Epithelial cell of proximal tubule (primary cell): ENCODE measurements at regions not wholly inside any gene's neighbourhood (a gene's known extent, or its start where the extent isn't known, plus 50 kb on each side); places are given as distances from the start of the nearest gene placed in this dataset.
A peak's percentile ranks its signal among the peaks of the same experiment; 100 is the strongest.
"Not testable (repeated sequence)": the region's sequence is repeated elsewhere in the genome, so short reads cannot be mapped to it uniquely, and the experiment has no call there.

Experiments used
- DNase-seq: peaks from one replicate; pipeline ENCODE4 v3.0.0-alpha.2; 2011; ENCODE audit warnings: low read depth
- H3K4me3 ChIP-seq: 2 replicates; pipeline ENCODE4 v1.5.1; 2011; ENCODE audit warnings: low read depth, mild to moderate bottlenecking, low read length
- CTCF ChIP-seq: conservative IDR thresholded peaks from 2 replicates; pipeline ENCODE4 v1.5.1; 2012; ENCODE audit warnings: low read depth, mild to moderate bottlenecking, low read length

DNA sequence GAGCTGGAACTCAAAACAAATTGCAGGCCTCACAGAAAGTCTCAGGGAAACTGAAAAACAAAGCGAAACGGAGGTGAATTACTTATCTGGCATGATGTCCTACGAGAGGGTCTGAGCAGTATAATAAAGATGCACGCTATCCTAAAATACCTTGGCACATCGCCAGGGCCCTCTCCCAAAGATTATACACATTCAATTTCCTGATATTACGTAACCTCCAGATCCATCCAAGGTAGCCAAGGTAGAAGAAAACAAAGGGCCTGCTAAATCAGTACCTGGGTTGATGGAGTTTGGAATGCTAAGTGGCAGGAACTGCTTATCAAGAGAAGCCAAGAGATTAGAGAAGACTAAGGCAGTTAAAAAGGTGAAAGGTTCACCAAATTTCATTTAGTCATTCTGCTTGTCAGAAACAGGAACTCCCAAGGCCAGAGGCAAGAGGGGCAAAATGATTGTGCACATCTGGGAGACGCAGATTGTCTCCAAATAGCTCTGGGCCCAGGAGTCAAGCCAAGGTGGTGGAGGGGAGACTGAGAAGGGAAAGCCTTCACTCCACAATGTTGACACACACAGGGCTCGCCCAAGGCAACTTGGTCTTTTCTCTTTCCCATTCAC is 236.8 kb upstream of the ATP5MC3 start:
- no peak for DNase-seq
- no peak overlapping the region for H3K4me3 ChIP-seq
- TF ChIP-seq CTCF = no peak

- TF ChIP-seq CTCF = peak; percentile 76
- peak; percentile 20 for DNase-seq
- H3K4me3 ChIP-seq = no peak overlapping the region
These were observed 233.5 kb upstream of the ATP5MC3 start for GRCh38 chr2:175414882-175415487.

GRCh38 chr2:175414191-175414881 is 232.8 kb upstream of the ATP5MC3 start:
- no peak overlapping the region for H3K4me3 ChIP-seq
- no peak for TF ChIP-seq CTCF
- DNase-seq = no peak

GRCh38 chr2:175410941-175411340 is 229.4 kb upstream of the ATP5MC3 start:
- not testable (repeated sequence) for DNase-seq, H3K4me3 ChIP-seq

DNA sequence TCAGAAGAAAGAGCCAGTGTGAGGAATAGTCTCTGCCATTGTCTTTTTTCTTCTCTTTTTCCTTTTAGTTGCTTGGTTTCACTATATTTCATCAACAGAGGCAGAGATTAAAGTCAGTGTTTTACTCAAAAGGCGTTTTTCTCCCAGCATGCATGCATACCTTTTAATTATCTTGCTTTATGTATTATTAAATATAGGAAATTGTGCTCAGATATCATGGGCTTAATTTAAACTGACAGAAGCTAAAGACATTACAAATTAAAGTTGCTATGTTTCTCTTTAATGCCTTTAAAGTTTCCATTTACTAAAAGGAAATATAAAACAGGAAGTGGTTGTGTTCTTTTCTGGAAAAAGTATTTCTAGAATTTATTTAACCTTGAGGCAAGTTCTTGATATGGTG is 223.3 kb upstream of the ATP5MC3 start:
- no peak for DNase-seq
- no peak for TF ChIP-seq CTCF
- H3K4me3 ChIP-seq = no peak overlapping the region

DNA sequence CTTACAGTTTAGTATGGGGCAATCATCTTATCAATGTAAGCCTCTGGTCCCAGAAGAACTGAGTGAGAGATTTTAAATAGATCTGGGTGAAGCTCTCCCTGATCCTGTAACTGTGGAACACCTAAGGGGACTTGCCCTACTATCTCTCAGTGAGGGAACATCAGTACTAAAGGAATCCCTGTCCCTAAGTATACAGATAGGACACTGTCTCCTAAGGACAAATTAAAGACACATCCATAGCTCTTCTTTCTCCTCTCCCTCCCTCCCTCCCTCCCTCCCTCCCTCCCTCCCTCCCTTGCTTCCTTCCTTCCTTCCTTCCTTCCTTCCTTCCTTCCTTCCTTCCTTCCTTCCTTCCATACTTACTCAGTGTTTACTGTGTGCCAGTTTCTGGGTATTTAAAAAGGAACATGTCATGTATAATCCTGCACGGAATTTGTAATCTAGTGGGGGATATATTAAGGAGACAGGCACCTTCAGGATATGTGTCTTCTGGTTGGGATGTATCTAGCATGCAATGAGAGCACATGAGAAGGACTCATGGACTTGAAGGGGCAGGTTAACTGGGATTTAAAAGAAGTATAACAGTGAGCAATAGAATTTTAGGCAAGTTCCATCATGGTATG is 222.2 kb upstream of the ATP5MC3 start:
- no peak overlapping the region for H3K4me3 ChIP-seq
- TF ChIP-seq CTCF = no peak
- DNase-seq = no peak

DNA sequence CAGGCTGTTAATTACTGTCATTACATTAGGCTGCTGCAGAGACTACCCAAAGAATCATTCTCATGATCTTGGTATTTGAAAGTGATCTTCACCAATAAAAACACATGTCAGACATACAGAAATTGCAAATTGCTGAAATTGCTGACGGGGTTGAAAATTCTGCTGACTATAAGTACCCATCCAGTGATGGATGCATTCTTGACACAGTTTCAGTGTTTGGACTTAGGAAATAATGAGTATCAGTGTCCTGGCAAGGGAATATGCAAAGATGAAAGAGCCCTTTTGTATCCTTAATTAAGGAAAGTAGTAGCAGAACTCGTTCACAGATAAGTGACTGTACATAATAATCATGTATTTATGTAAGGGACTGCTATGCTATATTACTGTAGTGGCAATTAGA is 221.1 kb upstream of the ATP5MC3 start:
- TF ChIP-seq CTCF = no peak
- no peak for DNase-seq
- no peak overlapping the region for H3K4me3 ChIP-seq
